ENCODE measurements at regions not wholly inside any gene's neighbourhood (a gene's known extent, or its start where the extent isn't known, plus 50 kb on each side); places are given as distances from the start of the nearest gene placed in this dataset.
"Not testable (repeated sequence)": the region's sequence is repeated elsewhere in the genome, so short reads cannot be mapped to it uniquely, and the experiment has no call there.

DNA sequence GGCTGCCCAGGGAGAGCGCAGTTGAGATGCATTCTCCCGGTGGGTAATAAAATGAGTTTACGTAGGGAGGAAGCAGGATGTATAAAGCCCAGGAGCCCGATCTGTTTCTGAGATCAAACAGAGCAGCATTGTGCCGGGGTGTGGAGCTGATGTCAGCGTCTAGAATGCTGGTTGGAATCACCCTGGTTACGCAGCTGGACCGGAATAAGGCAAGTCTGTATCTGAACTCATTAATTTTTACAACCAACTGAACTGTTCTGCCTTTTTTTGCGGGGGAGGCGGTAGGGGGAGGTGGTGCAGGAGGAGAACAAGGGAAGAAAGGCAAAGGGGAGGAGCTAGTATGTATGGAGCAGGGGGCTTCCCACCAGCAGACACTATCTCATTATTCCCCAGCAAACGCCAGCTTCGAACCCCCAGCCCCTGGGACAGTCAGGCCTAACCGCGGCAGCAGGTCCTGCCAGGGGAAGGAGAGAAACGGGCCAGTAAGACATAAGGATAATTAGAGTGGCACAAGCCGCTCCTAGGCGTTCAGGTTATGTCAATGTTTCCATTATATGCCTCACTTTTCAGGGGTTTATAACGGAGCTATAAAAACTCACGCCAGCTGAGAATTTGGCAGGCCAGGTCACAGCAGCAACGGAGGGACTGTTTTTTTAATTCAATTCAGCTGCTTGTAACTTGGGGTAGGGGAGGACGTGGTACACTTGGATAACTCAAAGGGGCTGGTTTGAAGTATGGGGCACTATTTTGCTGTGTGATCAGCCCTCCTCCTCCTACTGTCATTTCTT is 175.3 kb upstream of the HES1 start:
- WGBS, 2 donors = 28 to 33% methylated on average over 21 of the region's 21 CpGs
- TF ChIP-seq, protein P1, sequence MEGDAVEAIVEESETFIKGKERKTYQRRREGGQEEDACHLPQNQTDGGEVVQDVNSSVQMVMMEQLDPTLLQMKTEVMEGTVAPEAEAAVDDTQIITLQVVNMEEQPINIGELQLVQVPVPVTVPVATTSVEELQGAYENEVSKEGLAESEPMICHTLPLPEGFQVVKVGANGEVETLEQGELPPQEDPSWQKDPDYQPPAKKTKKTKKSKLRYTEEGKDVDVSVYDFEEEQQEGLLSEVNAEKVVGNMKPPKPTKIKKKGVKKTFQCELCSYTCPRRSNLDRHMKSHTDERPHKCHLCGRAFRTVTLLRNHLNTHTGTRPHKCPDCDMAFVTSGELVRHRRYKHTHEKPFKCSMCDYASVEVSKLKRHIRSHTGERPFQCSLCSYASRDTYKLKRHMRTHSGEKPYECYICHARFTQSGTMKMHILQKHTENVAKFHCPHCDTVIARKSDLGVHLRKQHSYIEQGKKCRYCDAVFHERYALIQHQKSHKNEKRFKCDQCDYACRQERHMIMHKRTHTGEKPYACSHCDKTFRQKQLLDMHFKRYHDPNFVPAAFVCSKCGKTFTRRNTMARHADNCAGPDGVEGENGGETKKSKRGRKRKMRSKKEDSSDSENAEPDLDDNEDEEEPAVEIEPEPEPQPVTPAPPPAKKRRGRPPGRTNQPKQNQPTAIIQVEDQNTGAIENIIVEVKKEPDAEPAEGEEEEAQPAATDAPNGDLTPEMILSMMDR (IDR thresholded peaks at IDR 0.05) = no peak
- no peak for TF ChIP-seq POLR2A (IDR thresholded peaks at IDR 0.05)
- intact Hi-C loops (cut with DNase I; ENCODE audit: low total_unique reads) = no loop called here
- no peak overlapping the region for H3K4me3 ChIP-seq (ENCODE audit: low read depth, poor library complexity, severe bottlenecking)
- DNase-seq (ENCODE audit: low spot score in 2 of 2) = no peak

DNA sequence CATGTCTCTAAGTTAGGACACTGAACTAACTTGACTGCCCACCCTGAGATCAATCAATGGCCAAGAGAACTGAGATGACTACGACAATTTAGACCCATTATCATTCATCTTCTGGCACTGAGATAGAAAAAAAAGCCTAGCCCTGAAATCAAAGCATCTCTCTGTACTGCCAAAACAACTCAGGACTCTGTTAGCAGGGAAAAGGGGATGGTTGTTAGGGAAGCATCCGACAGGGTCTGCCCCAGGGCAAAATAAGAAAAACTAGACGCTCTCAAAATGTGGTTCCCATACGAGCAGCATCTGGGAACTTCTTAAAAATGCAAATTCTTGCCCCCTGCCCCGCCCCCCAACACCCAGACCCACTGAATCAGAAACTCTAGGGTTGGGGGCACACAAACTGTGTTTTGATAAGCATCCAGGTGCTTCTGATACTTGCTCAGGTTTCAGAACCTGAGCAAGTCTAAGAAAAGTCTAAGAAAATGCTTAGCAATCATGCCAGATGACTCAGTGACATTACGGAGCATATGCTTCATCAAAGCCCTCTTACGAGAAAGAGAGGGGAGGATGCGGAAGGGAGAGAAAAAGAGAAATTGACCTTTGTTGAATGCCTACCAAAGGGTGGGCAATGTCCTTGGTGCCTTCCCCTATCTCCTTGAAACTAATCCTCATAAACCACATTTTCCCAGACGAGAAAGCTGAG is 172.8 kb upstream of the HES1 start:
- WGBS, 2 donors = 68 to 78% methylated on average over 9 of the region's 9 CpGs
- no peak overlapping the region for H3K4me3 ChIP-seq (ENCODE audit: low read depth, poor library complexity, severe bottlenecking)
- TF ChIP-seq POLR2A (IDR thresholded peaks at IDR 0.05) = no peak
- TF ChIP-seq, protein P1 (IDR thresholded peaks at IDR 0.05) = no peak
- intact Hi-C loops (cut with DNase I; ENCODE audit: low total_unique reads) = no loop called here
- DNase-seq (ENCODE audit: low spot score in 2 of 2) = no peak

GRCh38 chr3:193963808-193964516 is 172.0 kb upstream of the HES1 start:
- no peak for DNase-seq (ENCODE audit: low spot score in 2 of 2)
- no peak overlapping the region for H3K4me3 ChIP-seq (ENCODE audit: low read depth, poor library complexity, severe bottlenecking)
- intact Hi-C loops (cut with DNase I; ENCODE audit: low total_unique reads) = no loop called here
- 92% methylated on average over 7 of the region's 7 CpGs for WGBS, 2 donors
- TF ChIP-seq, protein P1 (IDR thresholded peaks at IDR 0.05) = no peak
- TF ChIP-seq POLR2A (IDR thresholded peaks at IDR 0.05) = no peak

- intact Hi-C loops (cut with DNase I; ENCODE audit: low total_unique reads) = no loop called here
- no peak for DNase-seq (ENCODE audit: low spot score in 2 of 2)
- 95 to 100% methylated on average over 2 of the region's 2 CpGs for WGBS, 2 donors
- TF ChIP-seq, protein P1 (IDR thresholded peaks at IDR 0.05) = no peak
- TF ChIP-seq POLR2A (IDR thresholded peaks at IDR 0.05) = no peak
- no peak overlapping the region for H3K4me3 ChIP-seq (ENCODE audit: low read depth, poor library complexity, severe bottlenecking)
These were observed 171.4 kb upstream of the HES1 start for GRCh38 chr3:193964517-193964880.

GRCh38 chr3:193968380-193968974 is 167.5 kb upstream of the HES1 start:
- no peak overlapping the region for H3K4me3 ChIP-seq (ENCODE audit: low read depth, poor library complexity, severe bottlenecking)
- DNase-seq (ENCODE audit: low spot score in 2 of 2) = no peak
- TF ChIP-seq, protein P1 (IDR thresholded peaks at IDR 0.05) = no peak
- TF ChIP-seq POLR2A (IDR thresholded peaks at IDR 0.05) = no peak
- intact Hi-C loops (cut with DNase I; ENCODE audit: low total_unique reads) = no loop called here
- WGBS, 2 donors = 89 to 91% methylated on average over 5 of the region's 5 CpGs

DNA sequence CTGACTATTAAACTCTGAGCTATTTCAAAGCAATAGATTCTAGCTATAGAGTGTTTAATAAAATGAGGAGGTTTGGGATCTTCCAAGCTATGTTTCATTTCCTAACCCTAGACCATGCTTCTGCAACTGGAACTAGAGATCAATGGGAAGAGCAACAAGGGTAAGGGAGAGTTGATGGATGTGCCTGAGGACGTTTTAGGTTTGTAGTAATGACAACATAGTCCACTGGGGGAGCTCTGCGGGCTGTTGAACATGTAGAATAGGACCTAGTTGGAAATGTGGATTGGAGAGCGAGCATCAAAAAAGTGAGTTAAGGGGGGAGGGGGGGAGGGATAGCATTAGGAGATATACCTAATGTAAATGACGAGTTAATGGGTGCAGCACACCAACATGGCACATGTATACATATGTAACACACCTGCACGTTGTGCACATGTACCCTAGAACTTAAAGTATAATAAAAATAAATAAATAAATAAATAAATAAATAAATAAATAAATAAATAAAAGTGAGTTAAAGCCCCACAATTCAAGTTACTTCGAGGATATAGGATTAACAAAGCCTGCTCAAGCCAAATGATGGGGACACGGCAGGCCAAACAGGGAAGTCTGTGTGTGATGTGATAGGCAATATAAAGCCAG is 165.7 kb upstream of the HES1 start:
- intact Hi-C loops (cut with DNase I; ENCODE audit: low total_unique reads); H3K4me3 ChIP-seq (ENCODE audit: low read depth, poor library complexity, severe bottlenecking); DNase-seq (ENCODE audit: low spot score in 2 of 2): not testable (repeated sequence)
- 55 to 62% methylated on average over 7 of the region's 7 CpGs for WGBS, 2 donors

Data from lower leg skin (tissue), 4 donors.